ENCODE measurements at regions not wholly inside any gene's neighbourhood (a gene's known extent, or its start where the extent isn't known, plus 50 kb on each side); places are given as distances from the start of the nearest gene placed in this dataset.

DNA sequence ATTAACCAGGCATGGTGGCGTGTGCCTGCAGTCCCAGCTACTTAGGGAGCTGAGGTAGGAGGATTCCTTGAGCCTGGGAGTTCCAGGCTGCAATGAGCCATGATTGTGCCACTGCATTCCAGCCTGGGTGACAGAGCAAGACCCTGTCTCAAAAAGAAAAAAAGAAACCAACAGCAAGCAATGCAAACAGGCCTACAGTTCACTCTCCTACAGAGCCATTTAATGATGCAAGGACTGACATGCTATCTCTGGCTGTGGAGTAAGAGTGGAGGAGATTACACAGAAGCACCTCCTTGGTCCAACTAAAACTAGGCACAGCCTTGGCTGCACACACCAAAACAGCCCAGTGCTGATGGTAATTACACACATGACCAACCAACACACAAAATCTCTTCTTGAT, 127.5 kb upstream of the SOD1 start:
- Histone ChIP-seq H2AFZ (no peak overlapping the region), H3K27me3 (no peaks in the 10 kb centered on the region), H3K4me2 (no peak overlapping the region), H3K79me2 (peaks cover 4% of the 10 kb centered on the region), H3K4me1 (ENCODE audit: insufficient read depth) (peaks cover 14% of the 10 kb centered on the region), H4K20me1 (ENCODE audit: insufficient read depth, poor library complexity, severe bottlenecking) (no peaks in the 10 kb centered on the region), H3K9me2 (replicated peaks; ENCODE audit: insufficient read depth) (no peaks in the 10 kb centered on the region), H3K9me3 (ENCODE audit: low read depth) (no peaks in the 10 kb centered on the region), H3K4me3 (no peak overlapping the region), H3K36me3 (replicated peaks; ENCODE audit: insufficient read depth, low read depth) (no peaks in the 10 kb centered on the region), H3K27ac (peak overlapping the region; percentile 67)
- WGBS (ENCODE audit: low lambda C conversion rate, missing lambda C conversion rate): 100% methylated on average over 1 of the region's 1 CpG
- TF ChIP-seq, protein P1, sequence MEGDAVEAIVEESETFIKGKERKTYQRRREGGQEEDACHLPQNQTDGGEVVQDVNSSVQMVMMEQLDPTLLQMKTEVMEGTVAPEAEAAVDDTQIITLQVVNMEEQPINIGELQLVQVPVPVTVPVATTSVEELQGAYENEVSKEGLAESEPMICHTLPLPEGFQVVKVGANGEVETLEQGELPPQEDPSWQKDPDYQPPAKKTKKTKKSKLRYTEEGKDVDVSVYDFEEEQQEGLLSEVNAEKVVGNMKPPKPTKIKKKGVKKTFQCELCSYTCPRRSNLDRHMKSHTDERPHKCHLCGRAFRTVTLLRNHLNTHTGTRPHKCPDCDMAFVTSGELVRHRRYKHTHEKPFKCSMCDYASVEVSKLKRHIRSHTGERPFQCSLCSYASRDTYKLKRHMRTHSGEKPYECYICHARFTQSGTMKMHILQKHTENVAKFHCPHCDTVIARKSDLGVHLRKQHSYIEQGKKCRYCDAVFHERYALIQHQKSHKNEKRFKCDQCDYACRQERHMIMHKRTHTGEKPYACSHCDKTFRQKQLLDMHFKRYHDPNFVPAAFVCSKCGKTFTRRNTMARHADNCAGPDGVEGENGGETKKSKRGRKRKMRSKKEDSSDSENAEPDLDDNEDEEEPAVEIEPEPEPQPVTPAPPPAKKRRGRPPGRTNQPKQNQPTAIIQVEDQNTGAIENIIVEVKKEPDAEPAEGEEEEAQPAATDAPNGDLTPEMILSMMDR (IDR thresholded peaks at IDR 0.05; ENCODE audit: poor library complexity): no peak
- TF ChIP-seq EZH2phosphoT487 (IDR thresholded peaks at IDR 0.05; ENCODE audit: low read depth, severe bottlenecking, unreplicated experiment): no peak
- no peak for TF ChIP-seq EZH2 (IDR thresholded peaks at IDR 0.05; ENCODE audit: borderline replicate concordance)
- DNase-seq (ENCODE audit: low spot score): no peak

DNA sequence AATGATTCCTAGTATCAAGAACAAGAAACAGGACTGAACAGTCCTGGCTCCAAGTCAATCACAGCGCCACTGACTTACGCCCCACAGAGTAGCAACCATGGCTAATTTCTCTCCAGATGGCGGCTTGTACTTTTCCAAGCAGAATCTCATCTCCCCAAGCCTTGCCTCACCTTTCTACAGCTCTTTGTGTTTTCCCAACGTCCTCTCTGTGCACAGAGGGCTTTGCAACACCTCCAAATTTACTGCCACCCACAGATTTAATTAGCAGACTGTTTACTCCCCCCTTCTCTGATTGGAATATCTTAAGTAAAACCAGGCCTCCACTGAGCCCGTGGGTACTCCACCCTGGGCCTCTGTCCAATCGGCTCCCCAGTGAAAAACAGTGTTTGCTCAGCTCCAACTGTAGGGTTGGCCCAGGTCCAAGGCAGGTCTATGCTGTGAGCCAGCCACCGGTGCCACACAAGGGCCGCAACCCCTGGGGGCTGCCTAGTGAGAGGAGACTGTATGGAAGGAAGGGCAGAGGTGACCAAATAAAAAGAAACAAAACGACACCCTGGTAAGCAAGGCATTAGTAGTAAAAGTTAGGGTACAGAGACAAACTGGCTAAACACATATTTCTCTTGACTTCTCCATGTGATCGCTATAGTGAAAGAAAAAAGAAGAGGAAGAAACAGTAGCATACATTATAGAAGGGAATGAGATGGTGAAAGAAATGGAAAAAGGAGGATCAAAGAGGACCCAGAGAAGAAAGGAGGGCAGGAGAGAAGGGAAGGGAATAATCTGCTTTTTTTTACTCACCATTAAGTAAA, 128.4 kb upstream of the SOD1 start:
- Histone ChIP-seq H4K20me1 (ENCODE audit: insufficient read depth, poor library complexity, severe bottlenecking) (no peaks in the 10 kb centered on the region), H3K9me2 (replicated peaks; ENCODE audit: insufficient read depth) (no peaks in the 10 kb centered on the region), H2AFZ (no peak overlapping the region), H3K4me1 (ENCODE audit: insufficient read depth) (peaks cover 14% of the 10 kb centered on the region), H3K4me3 (no peak overlapping the region), H3K27ac (peak overlapping the region; percentile 67), H3K4me2 (peak overlapping the region; percentile 39), H3K9me3 (ENCODE audit: low read depth) (no peaks in the 10 kb centered on the region), H3K36me3 (replicated peaks; ENCODE audit: insufficient read depth, low read depth) (no peaks in the 10 kb centered on the region), H3K79me2 (peaks cover 4% of the 10 kb centered on the region), H3K27me3 (no peaks in the 10 kb centered on the region)
- no peak for TF ChIP-seq EZH2phosphoT487 (IDR thresholded peaks at IDR 0.05; ENCODE audit: low read depth, severe bottlenecking, unreplicated experiment)
- TF ChIP-seq EZH2 (IDR thresholded peaks at IDR 0.05; ENCODE audit: borderline replicate concordance): no peak
- TF ChIP-seq, protein P1 (IDR thresholded peaks at IDR 0.05; ENCODE audit: poor library complexity): no peak
- 56% methylated on average over 10 of the region's 10 CpGs for WGBS (ENCODE audit: low lambda C conversion rate, missing lambda C conversion rate)
- DNase-seq (ENCODE audit: low spot score): peak; percentile 38

DNA sequence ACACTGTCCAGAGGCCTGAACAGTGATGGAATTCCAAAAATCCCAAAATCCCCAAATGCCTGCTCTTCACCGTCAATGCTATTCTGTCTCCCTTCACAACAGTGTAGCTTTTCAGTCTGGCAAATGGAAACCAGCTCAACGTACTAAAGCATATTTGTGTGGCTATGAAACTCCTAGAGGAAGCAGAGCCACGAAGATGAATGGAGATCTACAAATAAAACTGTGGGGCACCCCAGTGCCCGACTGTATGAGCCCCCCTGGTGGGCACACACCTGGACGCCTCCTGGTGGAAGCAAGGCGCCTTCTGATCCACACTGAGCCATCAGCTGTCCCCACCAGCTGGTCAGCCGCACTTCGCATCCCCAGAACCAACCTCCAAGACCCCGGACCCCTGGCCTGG, 129.1 kb upstream of the SOD1 start:
- H3K9me2 ChIP-seq (replicated peaks; ENCODE audit: insufficient read depth): no peaks in the 10 kb centered on the region
- WGBS (ENCODE audit: low lambda C conversion rate, missing lambda C conversion rate): 80% methylated on average over 9 of the region's 9 CpGs
- no peak for TF ChIP-seq EZH2 (IDR thresholded peaks at IDR 0.05; ENCODE audit: borderline replicate concordance)
- TF ChIP-seq, protein P1 (IDR thresholded peaks at IDR 0.05; ENCODE audit: poor library complexity): no peak
- TF ChIP-seq EZH2phosphoT487 (IDR thresholded peaks at IDR 0.05; ENCODE audit: low read depth, severe bottlenecking, unreplicated experiment): no peak
- H2AFZ ChIP-seq: no peak overlapping the region
- H3K79me2 ChIP-seq: peaks cover 4% of the 10 kb centered on the region
- peak overlapping the region; percentile 67 for H3K27ac ChIP-seq
- H3K4me2 ChIP-seq: peak overlapping the region; percentile 20
- DNase-seq (ENCODE audit: low spot score): no peak
- H3K9me3 ChIP-seq (ENCODE audit: low read depth): no peaks in the 10 kb centered on the region
- no peaks in the 10 kb centered on the region for H3K27me3 ChIP-seq
- H4K20me1 ChIP-seq (ENCODE audit: insufficient read depth, poor library complexity, severe bottlenecking): no peaks in the 10 kb centered on the region
- peaks cover 14% of the 10 kb centered on the region for H3K4me1 ChIP-seq (ENCODE audit: insufficient read depth)
- H3K4me3 ChIP-seq: no peak overlapping the region
- H3K36me3 ChIP-seq (replicated peaks; ENCODE audit: insufficient read depth, low read depth): no peaks in the 10 kb centered on the region

Data from hepatocyte (in vitro differentiated cells).